Stimulated activated CD8-positive, alpha-beta memory T cell treated with anti-CD3 and anti-CD28 coated beads, Interleukin-2, amount 100 ng/mL, for 1 hour (primary cell): ENCODE measurements at regions not wholly inside any gene's neighbourhood (a gene's known extent, or its start where the extent isn't known, plus 50 kb on each side); places are given as distances from the start of the nearest gene placed in this dataset.

ENCODE experiments used
- DNase-seq, 2 donors: peaks; one replicate each; pipeline ENCODE4 v3.0.0-alpha.2; 2020; ENCODE audit warnings: low read depth in 2 of 2

DNA sequence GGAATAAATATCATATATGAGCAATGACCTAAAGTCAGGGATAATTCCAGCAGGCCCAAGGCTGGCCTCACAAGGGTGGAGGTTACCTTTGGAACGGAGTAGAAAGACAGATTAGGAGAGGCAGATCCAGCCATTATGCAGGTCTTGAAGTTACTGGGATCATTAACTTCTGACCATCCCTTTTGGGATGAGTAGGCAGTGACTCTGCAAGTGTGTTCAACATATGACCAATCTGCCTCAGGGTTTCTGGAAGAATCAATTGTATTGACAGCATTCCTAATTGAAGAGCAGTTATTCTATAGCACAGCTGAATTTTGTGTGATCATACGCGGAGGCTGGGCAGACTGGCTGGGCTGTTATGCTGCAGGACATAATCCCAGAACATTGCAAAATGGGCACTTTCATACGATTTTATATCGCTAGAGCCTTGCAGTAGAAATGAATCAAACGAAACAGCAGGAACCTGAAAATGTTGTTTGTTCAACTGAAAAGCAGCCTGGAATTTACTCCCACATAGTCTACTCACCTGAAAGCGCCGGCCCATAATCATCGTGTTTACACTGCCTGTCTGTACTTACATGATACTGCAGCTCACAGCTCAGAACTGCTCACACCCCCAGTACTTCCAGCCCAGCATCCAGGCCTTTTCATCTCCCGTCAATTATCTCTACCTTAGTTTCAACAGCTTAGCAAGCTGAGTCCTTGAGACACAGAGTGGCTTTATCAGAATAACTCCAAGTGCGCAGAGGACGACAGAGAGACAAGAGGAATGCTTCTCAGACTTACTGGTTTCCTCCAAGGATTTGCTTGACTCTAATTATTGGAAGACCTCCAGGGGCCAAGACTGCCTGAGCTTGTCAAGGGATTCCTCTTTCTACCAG is 556.1 kb downstream of the EFNB2 start:
- DNase-seq: no peak

DNA sequence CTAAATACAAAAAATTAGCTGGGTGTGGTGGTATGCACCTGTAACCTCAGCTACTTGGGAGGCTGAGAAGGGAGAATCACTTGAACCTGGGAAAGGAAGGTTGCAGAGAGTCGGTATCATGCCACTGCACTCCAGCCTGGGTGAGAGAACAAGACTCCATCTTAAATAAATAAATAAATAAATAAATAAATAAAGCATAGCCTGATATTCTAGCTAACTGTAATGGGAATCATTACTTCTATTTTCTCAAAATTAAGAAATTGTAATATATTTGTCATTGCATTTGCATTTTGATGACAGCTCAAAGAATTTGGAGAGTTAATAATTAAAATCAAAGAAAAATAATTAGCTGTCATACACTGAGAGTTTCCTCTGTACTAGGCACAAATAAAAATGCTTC is 561.1 kb downstream of the EFNB2 start:
- DNase-seq: no peak

DNA sequence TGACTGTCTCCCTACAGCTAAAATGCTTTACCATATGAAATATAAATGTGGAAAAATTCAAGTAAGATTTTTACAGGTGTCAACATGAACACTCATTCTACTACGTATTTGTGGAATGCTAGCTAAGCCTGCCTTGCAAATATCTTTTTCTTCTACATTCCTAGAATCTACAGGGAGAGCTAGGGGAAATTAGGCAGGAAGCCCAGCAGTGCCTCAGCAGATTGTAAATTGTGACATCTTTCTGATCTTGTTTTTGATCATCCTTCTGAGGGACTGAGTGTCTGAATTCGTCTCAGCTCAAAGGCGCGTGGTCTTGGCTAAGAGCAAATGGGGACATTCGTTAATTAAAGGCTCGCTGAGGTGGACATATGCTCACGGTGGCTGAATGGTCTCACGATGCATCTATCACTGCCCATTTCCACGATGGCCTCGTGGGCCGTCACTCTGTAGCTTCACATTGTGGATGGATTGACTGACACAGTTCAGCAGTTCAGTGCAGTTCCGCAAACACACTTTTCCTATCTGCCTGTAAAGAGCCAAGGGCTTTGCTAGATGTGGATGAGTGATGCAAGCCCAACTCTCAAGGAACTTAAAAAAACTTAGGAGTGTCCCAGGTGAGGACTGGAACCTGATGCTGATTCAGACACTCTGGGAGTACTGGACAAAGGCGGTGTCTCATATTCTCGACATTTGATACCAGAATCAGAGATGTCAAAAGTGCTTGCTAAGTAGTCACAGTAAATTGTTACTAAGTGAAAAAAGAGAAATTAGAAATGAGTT is 562.5 kb downstream of the EFNB2 start:
- DNase-seq: no peak

DNA sequence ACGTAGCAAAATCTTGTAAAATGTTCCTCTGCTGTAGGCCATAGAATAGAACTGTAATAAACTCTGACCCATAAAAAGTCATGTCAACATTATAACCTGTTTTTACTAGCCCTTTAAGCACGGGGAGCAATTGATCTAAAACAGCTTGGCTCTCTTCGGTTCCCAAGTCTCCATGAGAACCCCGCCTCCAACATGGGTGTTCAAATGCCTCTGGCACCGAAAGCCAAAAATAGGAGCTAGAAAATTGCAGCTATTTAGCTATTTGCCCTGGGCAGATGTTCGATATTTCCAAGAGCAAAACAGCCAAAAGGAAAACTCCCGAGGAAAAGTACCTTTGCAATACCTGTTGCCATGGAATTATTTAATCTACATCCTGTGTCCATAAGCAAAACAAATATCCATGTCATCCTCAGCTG is 563.1 kb downstream of the EFNB2 start:
- DNase-seq: no peak

DNA sequence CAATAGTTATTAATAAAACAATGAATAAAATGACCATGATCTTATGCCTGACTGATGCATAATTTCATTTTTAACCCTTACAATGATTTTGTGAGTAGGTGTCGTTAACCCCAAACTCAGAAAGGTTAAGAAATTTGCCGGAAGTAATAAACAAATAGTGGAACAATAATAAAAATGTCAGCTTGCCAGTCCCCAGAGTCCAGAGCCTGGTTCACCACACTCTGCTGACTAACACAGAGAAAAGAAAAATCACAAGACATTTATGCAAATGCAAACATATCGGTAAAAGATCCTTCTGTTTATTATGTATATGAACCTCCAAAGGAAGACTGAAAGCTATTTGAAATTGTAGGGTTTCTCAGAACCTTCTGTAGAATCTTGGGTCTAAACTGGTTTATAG is 563.7 kb downstream of the EFNB2 start:
- DNase-seq: no peak

DNA sequence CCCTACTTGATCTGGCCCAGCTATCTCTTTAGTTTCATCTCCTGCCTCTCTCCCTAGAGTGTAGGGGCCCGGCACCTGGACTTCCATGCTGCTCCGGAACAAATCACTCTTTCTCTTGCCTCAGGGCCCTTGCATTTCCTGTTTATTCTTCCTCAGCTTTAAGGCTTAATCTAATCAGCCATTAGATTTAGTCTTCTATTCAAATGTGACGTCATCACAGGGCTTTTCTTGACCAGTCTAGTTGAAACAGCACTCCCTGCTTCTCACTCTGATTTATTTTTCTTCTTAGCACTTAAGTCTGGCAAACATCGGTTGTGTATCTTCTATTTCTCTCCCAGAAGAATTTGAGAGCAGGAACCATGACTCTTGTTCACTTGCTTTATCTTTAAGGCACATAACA is 564.1 kb downstream of the EFNB2 start:
- DNase-seq: no peak

DNA sequence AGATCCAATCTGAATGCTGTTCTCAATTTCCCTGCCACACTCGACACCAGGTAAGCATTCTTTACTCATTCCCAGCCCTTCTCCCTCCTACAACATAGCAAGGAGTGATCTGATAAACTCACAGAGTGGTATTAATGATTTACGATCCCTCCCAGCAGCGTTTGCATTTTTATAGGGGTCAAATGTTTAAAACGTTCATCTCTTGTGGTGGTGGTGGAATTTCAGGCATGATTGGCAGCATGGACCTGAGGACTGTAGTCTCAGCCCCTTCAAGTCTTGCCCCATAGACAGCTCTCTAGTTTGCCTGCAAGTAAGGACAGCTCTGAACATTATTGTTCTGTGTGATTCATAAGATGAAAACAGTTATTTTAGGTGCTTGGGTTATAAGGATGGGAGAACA is 565.7 kb downstream of the EFNB2 start:
- DNase-seq: no peak

DNA sequence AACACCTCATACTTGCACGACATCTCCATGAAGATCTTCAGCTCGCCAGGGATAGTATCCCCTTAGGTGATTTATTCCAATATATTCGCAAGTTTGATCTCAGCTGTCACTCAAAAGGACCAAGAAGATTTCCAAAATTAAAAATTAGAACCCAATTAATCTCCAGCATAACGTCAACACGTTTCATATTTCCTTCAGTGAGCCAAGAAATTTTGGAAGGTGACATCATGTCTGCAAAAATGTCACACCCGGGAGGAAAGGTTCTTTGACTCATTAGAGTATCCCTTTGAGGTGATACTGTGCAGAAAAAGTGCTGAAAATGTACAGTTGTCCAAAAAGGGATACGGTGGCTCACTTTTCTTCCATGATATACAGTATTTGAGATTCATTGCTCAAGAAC is 569.6 kb downstream of the EFNB2 start:
- DNase-seq: no peak

DNA sequence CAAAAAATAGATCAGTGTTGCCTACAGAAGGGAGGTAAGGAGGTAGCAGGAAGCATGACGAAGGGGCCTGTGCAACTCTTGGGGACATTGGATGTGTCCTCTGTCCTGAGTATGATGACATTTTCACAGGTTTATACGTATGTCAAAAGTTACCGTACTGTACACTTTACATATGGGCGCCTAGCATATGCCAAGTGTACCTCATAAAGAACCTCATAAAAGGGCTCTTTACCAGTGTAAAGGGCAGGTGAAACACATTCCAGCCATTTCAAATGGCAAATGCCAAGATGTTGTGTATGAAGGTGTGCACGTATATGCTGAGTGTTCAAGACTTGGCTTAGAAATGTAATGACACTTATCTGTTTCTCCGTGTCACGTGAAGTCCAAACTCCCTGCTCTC is 573.4 kb downstream of the EFNB2 start:
- DNase-seq: no peak

DNA sequence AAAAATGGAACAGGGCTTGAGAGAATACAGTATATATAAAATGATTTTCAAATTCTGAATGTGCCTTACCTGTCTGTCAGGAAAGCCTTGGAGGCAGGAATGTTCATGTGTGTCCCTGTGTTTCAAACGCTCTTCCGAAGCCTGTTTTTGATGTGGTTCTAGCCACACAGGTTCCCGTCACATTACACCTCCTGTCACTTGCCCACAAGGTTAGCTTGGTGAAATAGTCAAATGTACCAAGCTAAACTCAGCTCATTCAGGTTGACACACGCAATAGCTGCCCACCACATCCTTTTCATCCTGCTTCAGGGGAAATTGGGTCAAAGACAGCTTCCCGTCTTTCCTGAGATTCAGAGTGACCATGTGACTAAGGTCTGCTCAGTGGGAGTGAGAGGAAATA is 574.0 kb downstream of the EFNB2 start:
- no peak for DNase-seq

DNA sequence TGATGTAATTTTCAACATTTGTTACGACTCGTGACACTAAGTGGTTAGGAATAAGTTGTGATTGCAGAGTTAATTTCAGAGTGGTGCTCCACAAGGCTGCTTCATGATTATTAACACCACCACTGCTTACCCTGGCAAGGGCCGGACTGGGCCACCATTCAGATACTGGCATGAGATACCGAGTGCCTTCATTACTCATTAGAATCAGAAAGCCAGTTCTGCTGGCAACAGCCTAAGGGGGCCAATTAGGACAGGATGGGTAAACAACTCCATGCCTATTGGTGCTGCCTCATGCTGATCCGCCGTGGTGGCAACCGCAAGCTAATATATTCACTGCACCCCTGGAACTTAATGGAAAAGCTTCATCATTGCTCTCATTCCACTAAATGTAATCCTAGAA is 575.1 kb downstream of the EFNB2 start:
- no peak for DNase-seq

DNA sequence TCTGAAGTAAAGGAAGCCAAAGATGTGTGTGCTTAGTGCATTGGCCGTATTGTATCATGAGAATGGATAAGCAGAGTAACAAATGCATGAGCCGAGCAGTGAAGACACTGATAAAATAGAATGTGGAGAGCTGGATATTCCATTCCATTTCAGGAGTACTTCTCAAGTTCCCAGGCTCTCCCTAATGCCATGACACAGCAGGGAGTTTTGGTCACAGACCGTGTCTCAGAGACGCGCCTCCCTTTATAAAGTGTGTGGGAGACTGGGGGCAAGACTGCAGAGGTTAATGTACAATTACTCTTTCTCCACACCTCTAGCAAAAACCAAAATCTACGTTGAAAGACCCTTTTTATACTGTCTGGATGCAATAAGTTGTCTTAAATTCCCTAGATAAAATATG is 575.6 kb downstream of the EFNB2 start:
- no peak for DNase-seq

DNA sequence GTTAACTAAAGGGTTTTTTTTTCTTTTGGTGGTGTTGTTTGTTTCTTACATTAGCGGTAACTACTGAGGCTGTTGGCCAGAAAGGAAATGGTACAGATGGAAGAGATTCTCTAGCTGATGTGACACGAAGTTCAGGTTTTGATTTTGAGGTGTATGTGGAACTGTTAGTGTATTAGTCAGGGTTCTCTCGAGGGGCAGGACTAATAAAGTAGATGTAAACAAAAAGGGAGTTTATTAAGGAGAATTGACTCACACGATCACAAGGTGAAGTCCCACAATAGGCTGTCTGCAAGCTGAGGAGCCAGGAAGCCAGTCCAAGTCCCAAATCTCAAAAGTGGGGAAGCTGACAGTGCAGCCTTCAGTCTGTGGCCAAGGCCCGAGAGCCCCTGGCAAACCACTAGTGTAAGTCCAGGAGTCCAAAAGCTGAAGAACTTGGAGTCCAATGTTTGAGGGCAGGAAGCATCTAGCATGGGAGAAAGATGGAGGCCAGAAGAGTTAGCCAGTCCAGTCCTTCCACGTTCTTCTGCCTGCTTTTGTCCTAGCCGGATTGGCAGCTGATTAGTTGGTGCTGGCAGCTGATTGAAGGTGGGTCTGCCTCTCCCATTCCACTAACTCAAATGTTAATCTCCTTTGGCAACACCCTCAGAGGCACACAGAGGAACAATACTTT is 577.6 kb downstream of the EFNB2 start:
- DNase-seq: no peak

DNA sequence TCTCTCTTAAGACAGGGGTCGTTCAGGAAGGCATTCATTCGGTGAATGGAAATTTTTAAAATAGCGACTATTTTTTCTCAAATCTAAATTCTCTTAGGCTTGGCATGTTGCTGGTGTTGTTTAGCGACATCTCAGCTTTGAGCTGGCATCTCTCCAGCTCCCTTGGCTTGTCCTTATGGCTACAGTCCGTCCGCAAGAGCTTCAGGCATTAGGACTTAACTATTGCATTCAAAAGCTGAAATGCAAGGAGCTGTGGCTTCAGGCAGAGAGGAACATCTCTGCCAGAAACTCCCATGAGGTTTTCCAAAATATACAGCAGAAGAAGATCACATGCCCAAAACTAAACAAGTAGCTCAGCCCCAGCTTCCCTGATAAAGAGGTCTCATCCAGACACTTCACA is 578.5 kb downstream of the EFNB2 start:
- DNase-seq: no peak

DNA sequence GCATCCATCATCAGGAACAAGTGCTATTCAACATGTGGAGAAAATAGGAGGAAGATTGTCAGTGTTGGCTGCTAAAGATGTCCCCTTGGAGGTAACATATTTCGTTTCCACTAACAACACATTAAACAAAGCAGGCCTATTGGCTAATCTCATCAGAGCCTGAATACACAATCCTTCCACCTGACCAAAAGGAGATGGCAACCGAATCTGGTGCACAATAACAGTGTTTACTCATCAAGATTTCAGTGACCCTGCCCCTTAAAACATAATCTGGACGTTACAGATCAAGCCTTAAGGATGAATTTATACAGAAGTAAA is 582.5 kb downstream of the EFNB2 start:
- DNase-seq: no peak

DNA sequence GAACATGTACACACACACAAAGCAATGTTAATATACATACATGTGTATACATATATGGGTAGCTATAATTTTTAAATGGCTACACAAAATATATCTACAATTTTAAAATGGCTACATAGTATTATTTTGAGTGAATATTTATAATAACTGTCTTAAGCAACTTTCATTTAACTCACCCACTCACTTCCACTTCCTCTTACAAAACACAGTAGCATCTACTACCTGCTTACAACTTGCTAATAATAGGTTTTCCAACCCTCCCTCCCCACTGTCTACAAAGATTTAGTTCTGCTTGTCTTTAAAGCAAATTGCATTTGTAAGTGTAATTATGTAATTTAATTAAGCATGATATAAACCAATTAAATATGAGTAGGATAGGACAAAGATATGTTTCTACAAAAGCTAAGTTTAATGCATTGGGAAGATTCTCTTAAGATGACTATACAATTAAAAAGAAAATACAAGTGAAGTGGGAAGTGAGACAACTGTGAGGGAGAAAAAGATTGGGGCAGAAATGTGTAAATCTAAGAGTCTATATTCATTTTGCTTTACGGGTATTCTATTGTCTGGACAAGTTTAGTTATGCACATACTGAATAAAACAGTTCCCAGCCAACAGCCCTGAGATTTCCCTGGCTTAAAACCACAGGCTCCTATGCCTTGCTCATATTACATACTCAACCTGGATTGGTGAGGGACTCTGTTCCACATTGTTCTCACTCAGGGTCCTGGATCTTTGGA is 583.1 kb downstream of the EFNB2 start:
- no peak for DNase-seq

DNA sequence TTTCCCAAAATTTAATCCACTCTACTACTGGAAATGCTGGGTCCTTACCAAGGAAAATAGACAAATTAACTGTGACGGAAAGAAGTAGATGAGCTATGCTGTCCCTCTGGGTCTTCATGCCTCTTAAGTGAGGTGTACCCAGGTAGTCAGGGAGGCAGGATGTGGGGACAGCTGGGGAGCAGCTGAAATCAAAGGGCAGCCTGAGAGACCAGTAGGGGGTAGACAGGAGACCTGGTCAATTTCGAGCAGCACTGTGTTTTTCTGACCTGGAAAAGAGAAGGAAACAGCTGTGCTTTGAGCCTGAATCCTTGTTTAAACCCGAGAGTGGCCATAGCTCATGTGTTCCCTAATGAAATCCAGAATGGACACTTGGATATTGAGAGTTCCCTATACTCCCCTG is 587.3 kb downstream of the EFNB2 start:
- DNase-seq: no peak

DNA sequence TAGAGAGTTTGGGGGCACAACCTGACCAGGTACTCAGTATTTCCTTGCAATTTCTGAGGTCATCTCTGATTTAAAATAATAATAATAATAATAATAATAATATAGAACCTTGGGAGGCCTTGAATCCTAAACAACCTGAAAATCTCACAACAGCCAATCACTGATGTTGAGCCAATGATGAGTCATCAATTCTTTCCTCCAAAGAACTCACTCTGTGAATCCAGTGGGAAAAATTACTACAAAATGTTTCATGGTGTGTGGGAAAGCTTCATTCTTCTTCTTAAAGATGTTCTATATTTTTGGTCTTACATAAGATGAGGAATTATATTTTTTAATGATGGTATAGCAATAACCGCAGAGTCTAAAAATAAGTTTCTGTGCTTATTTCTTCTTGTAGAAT is 594.6 kb downstream of the EFNB2 start:
- no peak for DNase-seq

DNA sequence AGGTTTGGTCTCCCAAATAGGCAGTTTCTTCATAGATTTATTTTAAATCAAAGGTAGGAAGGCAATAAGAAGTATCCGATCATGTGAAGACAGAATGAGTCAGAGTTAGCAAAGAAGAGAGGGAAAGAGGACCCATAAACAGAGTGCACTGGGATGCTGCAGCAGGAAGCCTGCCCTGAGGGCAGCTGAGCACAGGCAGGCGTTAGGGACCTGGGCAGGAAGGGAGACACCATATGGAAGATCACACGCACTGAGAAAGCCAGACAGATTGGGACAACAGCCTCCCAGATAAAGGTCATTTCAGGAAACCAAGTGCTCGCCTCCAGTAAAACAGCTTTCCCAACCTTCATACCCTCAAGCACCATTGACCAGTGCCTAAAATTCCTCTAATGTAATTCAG is 598.0 kb downstream of the EFNB2 start:
- DNase-seq: no peak

DNA sequence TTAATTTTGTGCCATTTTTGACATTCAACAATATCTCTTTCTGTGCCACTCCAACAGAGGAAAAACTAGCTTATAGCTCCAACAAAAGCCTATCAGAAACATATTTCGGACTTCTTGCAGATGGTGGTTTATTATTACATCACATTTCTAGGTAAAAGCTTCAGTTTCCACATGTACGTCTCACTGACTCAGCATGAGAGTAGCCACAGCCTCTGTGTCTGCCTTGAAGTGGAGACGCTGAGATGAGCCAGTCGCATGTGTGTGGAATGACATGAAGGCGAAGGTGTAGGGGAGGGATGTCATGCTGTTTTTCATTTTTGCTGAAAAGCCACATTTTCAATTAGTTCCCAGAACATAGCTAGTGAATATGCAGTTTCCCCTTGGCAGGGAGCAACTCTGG is 598.6 kb downstream of the EFNB2 start:
- no peak for DNase-seq

DNA sequence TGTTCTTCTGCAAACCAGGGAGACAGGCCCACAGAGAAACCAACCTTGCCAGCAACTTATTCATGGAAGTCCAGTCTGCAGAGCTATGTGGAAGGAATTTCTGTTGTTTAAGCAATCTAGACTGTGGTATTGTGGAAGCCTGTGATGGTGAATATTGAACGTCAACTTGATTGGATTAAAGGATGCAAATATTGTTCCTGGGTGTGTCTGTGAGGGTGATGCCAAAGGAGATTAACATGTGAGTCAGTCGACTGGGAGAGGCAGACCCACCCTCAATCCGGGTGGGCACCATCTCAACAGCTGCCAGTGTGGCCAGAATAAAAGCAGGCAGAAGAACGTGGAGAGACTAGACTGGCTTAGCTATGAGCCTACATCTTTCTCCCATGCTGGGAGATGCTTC is 606.0 kb downstream of the EFNB2 start:
- no peak for DNase-seq

DNA sequence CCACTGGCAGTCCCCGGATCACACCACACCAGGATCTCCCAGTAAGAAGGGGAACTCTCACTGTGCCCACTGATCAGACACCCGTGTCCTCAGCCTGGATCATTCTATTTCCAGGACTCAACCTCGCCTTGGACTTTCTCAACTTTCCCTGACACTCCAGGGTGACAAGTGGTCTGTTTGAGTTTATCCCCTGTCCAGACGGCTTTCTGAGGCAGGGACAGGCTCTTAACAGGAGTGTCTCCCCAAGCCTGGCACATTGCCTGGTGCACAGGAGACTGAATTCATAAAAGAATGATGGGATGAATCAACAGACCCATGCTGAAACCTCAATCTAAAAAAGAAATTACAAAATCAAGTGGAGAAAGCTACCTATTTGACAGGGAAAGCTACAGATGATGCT is 606.6 kb downstream of the EFNB2 start:
- no peak for DNase-seq
